ENCODE measurements at regions not wholly inside any gene's neighbourhood (a gene's known extent, or its start where the extent isn't known, plus 50 kb on each side); places are given as distances from the start of the nearest gene placed in this dataset.

DNA sequence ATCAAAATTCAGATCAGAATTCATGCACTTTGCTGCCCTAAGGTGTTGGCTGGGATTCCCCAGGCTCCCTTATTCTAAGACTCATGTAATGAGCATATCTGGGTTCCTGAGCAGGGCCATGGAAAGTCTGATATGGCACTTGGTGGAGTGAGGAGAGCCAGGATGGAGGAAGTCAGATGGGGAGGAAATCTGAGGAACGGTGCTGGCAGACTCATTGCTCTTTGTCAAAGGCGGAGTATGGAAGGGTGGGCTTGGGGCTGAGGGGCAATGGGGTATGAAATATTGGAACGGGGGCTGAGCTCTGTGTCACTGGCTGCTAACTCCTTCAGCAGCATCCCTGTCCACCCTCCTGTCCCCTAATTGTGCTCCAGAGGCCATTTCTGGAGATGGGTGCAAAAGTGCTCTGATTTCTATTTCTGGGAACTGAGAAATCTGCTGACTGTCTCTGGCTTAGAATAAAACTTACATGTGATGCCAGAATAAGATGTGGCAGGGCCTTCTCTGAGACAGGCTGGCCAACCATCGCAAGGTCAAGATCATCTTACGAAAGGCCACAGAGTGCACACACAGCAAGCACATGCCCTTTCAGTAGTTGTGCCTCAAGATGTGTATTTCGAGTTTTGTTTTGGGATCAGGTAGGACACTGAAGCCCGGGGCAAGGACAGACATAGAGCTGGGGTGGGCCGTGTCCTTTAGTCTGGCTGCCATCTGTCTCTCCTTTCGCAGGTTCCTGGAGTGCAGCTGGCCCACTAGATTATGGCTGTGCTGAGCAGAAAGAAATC lies 480.0 kb upstream of the HS6ST1 start:
- TF ChIP-seq, protein P1, sequence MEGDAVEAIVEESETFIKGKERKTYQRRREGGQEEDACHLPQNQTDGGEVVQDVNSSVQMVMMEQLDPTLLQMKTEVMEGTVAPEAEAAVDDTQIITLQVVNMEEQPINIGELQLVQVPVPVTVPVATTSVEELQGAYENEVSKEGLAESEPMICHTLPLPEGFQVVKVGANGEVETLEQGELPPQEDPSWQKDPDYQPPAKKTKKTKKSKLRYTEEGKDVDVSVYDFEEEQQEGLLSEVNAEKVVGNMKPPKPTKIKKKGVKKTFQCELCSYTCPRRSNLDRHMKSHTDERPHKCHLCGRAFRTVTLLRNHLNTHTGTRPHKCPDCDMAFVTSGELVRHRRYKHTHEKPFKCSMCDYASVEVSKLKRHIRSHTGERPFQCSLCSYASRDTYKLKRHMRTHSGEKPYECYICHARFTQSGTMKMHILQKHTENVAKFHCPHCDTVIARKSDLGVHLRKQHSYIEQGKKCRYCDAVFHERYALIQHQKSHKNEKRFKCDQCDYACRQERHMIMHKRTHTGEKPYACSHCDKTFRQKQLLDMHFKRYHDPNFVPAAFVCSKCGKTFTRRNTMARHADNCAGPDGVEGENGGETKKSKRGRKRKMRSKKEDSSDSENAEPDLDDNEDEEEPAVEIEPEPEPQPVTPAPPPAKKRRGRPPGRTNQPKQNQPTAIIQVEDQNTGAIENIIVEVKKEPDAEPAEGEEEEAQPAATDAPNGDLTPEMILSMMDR (IDR thresholded peaks at IDR 0.05), result no peak
- no peak for TF ChIP-seq EZH2 (IDR thresholded peaks at IDR 0.05)

All from neural progenitor cell (in vitro differentiated cells).